ENCODE measurements at regions not wholly inside any gene's neighbourhood (a gene's known extent, or its start where the extent isn't known, plus 50 kb on each side); places are given as distances from the start of the nearest gene placed in this dataset.

DNA sequence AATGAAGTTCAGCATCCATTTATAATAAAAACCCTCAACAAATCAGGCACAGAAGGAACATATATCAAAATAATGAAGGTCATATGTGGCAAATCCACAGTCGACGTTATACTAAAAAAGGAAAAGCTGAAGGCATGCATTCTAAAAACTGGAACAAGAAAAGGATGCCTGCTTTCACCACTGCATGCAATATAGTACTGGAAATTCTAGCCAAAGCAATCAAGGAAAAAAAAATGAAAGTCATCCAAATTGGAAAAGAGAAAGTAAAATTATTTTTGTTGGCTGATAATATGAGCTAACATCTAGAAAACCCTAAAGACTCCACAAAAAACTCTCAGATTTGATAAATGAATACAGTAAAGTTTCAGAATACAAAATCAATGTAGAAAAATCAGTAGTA is 1123.2 kb downstream of the TBL1XR1 start:
- intact Hi-C loops (cut with DNase I) = no loop called here
- H3K36me3 ChIP-seq = no peaks in the 10 kb centered on the region
- TF ChIP-seq, protein P1, sequence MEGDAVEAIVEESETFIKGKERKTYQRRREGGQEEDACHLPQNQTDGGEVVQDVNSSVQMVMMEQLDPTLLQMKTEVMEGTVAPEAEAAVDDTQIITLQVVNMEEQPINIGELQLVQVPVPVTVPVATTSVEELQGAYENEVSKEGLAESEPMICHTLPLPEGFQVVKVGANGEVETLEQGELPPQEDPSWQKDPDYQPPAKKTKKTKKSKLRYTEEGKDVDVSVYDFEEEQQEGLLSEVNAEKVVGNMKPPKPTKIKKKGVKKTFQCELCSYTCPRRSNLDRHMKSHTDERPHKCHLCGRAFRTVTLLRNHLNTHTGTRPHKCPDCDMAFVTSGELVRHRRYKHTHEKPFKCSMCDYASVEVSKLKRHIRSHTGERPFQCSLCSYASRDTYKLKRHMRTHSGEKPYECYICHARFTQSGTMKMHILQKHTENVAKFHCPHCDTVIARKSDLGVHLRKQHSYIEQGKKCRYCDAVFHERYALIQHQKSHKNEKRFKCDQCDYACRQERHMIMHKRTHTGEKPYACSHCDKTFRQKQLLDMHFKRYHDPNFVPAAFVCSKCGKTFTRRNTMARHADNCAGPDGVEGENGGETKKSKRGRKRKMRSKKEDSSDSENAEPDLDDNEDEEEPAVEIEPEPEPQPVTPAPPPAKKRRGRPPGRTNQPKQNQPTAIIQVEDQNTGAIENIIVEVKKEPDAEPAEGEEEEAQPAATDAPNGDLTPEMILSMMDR (IDR thresholded peaks at IDR 0.05) = no peak
- peaks cover 3 to 10% of the 10 kb centered on the region in 2 donors for H3K4me1 ChIP-seq
- H3K27ac ChIP-seq = no peak overlapping the region
- no peaks in the 10 kb centered on the region for H3K27me3 ChIP-seq
- no peak overlapping the region for H3K4me3 ChIP-seq
- peaks cover 3% of the 10 kb centered on the region in 2 donors for H3K9me3 ChIP-seq
- no peak for DNase-seq (ENCODE audit: low spot score in 2 of 2)

DNA sequence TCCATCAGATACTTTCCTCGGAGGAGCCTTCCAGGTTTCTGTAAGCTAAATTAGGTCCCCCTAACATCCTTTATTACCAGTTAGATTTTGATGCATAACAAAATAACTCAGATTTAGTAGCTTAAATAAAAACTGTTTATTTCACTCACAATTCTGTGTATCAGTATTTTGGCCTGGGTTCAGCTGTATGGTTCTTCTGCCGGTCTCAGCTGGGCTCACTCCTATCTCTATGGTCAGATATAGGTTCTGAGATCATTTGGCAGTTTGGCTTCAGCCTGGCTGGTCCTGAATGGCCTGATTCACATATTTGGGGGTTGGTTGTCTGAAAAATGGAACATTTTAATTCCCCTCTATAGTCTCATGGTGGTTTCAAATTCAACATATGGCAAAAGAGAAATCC is 1125.3 kb downstream of the TBL1XR1 start:
- H3K27ac ChIP-seq = no peak overlapping the region
- TF ChIP-seq, protein P1 (IDR thresholded peaks at IDR 0.05) = no peak
- no peaks in the 10 kb centered on the region for H3K27me3 ChIP-seq
- H3K36me3 ChIP-seq = no peaks in the 10 kb centered on the region
- peaks cover 3% of the 10 kb centered on the region in 2 donors for H3K9me3 ChIP-seq
- DNase-seq (ENCODE audit: low spot score in 2 of 2) = no peak
- no peak overlapping the region for H3K4me3 ChIP-seq
- peaks cover 3% of the 10 kb centered on the region in 2 donors for H3K4me1 ChIP-seq
- intact Hi-C loops (cut with DNase I) = no loop called here

DNA sequence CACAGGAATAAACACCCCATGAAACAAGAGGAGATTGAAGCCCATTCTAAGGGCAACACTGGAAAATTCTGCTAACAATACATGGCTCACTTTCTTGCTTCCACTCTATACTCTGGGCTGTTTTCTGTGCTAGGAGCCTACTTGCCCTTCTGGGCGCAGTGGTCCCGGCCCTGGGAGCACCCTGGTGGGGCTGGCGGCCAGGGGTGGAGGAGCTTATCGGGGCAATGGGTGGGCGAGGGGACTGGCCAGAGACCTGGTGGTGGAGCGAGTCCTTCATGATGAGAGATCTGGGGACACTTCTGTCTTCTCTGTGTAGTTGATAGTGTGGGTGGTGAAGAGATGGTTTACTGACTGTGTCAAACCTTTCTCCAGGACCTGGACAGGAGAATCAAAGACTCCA is 1128.5 kb downstream of the TBL1XR1 start:
- Histone ChIP-seq H3K9me3 (peaks cover 0 to 3% of the 10 kb centered on the region in 2 donors), H3K27me3 (no peaks in the 10 kb centered on the region), H3K27ac (no peak overlapping the region), H3K4me1 (no peaks in the 10 kb centered on the region), H3K4me3 (no peak overlapping the region), H3K36me3 (no peaks in the 10 kb centered on the region)
- no peak for DNase-seq (ENCODE audit: low spot score in 2 of 2)
- intact Hi-C loops (cut with DNase I) = no loop called here
- TF ChIP-seq, protein P1 (IDR thresholded peaks at IDR 0.05) = no peak

DNA sequence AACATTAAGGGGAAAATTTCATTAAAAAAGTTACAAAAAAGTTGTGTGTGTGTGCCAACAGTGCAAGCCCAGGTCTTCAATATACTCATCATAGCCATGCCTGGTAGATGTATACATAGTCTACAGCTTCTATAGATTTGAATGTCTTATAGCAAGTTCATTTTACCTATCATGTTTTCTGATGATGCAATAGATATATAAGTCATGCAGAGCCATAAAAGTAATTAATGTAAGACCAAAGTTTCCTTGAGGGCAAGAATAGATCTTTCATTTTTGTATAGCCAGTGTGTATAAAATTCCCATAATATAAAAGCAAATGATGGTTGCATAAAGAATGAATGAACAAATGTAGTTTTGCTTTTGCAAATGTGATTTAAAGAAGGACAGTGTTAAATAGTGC is 1138.4 kb downstream of the TBL1XR1 start:
- H3K4me1 ChIP-seq = no peaks in the 10 kb centered on the region
- no peaks in the 10 kb centered on the region for H3K27me3 ChIP-seq
- no peak overlapping the region for H3K4me3 ChIP-seq
- no peaks in the 10 kb centered on the region for H3K36me3 ChIP-seq
- no peak for DNase-seq (ENCODE audit: low spot score in 2 of 2)
- TF ChIP-seq, protein P1 (IDR thresholded peaks at IDR 0.05) = no peak
- H3K9me3 ChIP-seq = no peaks in the 10 kb centered on the region
- H3K27ac ChIP-seq = no peak overlapping the region
- intact Hi-C loops (cut with DNase I) = no loop called here

DNA sequence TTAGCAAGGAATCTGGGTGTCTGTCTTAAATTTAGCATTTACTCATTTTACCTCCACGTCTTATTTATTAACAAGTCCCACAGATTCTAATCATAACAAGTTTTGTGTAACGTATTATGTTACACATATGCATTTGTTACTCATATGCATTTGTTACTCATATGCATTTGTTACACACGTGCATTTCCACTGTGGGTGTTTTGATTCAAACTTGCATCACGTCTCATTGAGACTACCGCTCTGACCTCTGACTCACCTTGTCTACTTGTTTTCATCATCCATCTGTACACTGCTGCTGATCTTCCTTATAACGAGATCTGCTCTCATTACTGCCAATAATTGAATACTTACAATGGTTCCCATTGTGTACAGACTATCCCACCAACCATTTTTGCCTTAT is 1141.4 kb downstream of the TBL1XR1 start:
- H3K27ac ChIP-seq = no peak overlapping the region
- TF ChIP-seq, protein P1 (IDR thresholded peaks at IDR 0.05) = no peak
- H3K36me3 ChIP-seq = no peaks in the 10 kb centered on the region
- H3K9me3 ChIP-seq = no peaks in the 10 kb centered on the region
- no peaks in the 10 kb centered on the region for H3K4me1 ChIP-seq
- H3K27me3 ChIP-seq = no peaks in the 10 kb centered on the region
- intact Hi-C loops (cut with DNase I) = no loop called here
- H3K4me3 ChIP-seq = no peak overlapping the region
- no peak for DNase-seq (ENCODE audit: low spot score in 2 of 2)

DNA sequence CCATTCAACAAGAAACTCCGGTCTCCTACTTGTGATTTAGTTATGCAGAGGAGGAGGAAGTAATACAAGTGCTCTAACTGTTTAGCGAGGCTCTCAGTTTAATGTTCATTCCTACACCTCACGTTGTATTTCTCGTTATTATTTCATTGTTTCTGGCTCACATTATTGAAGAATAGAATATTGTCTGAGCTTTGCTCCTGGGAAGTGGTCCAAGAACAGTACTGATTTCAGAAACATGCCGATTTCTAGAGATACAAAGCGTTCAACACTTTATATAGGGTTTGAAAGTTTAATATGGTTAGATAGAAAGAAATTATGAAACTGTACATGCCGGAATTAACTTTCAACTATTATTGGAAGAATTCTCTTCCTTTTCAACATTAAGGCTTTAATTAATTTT is 1145.5 kb downstream of the TBL1XR1 start:
- intact Hi-C loops (cut with DNase I) = no loop called here
- Histone ChIP-seq H3K27me3 (no peaks in the 10 kb centered on the region), H3K27ac (no peak overlapping the region), H3K36me3 (no peaks in the 10 kb centered on the region), H3K4me1 (no peaks in the 10 kb centered on the region), H3K4me3 (no peak overlapping the region), H3K9me3 (no peaks in the 10 kb centered on the region)
- DNase-seq (ENCODE audit: low spot score in 2 of 2) = no peak
- TF ChIP-seq, protein P1 (IDR thresholded peaks at IDR 0.05) = no peak
